Stomach (tissue), 8 donors: ENCODE measurements at regions not wholly inside any gene's neighbourhood (a gene's known extent, or its start where the extent isn't known, plus 50 kb on each side); places are given as distances from the start of the nearest gene placed in this dataset.
"Not testable (repeated sequence)": the region's sequence is repeated elsewhere in the genome, so short reads cannot be mapped to it uniquely, and the experiment has no call there.

ENCODE experiments used
- DNase-seq, 2 donors: peaks; one replicate each; pipeline versions ENCODE4 v3.0.0 to v3.0.0-alpha.2; 2013 to 2019
- H3K27ac ChIP-seq, 5 donors: fragments of 200-600 bp in 4 of 5; sonication (generic) in 4 of 5; one replicate each; pipeline ENCODE4 v1.5.1; 2013 to 2019; ENCODE audit warnings: mild to moderate bottlenecking in 1 of 5, moderate library complexity in 1 of 5
- H3K27me3 ChIP-seq, 3 donors: fragments of 200-600 bp; sonication (generic); one replicate each; pipeline ENCODE4 v1.5.1; 2017 to 2019; ENCODE audit warnings: mixed run types in 1 of 3
- H3K36me3 ChIP-seq, 4 donors: fragments of 200-600 bp; sonication (generic); 1 replicate in 3 of 4; 2 replicates in 1 of 4; pipeline ENCODE4 v1.5.1; 2016 to 2019
- H3K4me1 ChIP-seq, 4 donors: fragments of 200-600 bp; sonication (generic); one replicate each; pipeline ENCODE4 v1.5.1; 2016 to 2019
- H3K4me3 ChIP-seq, 4 donors: fragments of 200-600 bp; sonication (generic) in 3 of 4; one replicate each; pipeline ENCODE4 v1.5.1; 2016 to 2019; ENCODE audit warnings: mild to moderate bottlenecking in 1 of 4
- H3K9me3 ChIP-seq, 4 donors: fragments of 200-600 bp; sonication (generic); one replicate each; pipeline ENCODE4 v1.5.1; 2016 to 2019
- CTCF ChIP-seq, 7 experiments: fragments of 450-650 bp in 4 of 7; fragments of 200-600 bp in 3 of 7; sonication (generic) in 3 of 7; IDR thresholded peaks; one replicate each; pipeline ENCODE4 v1.5.1; 2016 to 2019; ENCODE audit warnings: antibody characterized with exemption in 7 of 7, control low read depth in 2 of 7, mild to moderate bottlenecking in 1 of 7
- EP300 ChIP-seq: sonication (generic); formaldehyde crosslinking; IDR thresholded peaks from one replicate; pipeline ENCODE4 v1.6.1; 2017; ENCODE audit warnings: antibody characterized with exemption
- POLR2A ChIP-seq, 4 donors: fragments of 450-650 bp; IDR thresholded peaks; one replicate each; pipeline ENCODE4 v1.6.1; 2016; ENCODE audit warnings: antibody characterized with exemption in 4 of 4, control low read depth in 2 of 4, mild to moderate bottlenecking in 1 of 4, moderate library complexity in 1 of 4
- POLR2AphosphoS5 ChIP-seq, 3 donors: sonication (generic); formaldehyde crosslinking; IDR thresholded peaks; one replicate each; pipeline ENCODE4 v1.6.1; 2016; ENCODE audit warnings: antibody characterized with exemption in 3 of 3
- WGBS, 5 donors: extraction: QIAGEN DNeasy Blood & Tissue Kit in 3 of 5; methylation state at CpG; one replicate each; pipeline versions ENCODE4 v1.1.5 to v1.1.7; 2013 to 2018; 5-methylcytosine and 5-hydroxymethylcytosine counted together
- intact Hi-C: fragments of 100-400 bp; cut with DNase I; formaldehyde crosslinking; loops from one replicate; pipeline ENCODE4 v1.15.1; 2023; ENCODE audit warnings: low total_unique reads
- donor health status: healthy with polysubstance abuse.
- donor health status: Bipolar disorder and iron deficiency.
- donor health status: healthy.

DNA sequence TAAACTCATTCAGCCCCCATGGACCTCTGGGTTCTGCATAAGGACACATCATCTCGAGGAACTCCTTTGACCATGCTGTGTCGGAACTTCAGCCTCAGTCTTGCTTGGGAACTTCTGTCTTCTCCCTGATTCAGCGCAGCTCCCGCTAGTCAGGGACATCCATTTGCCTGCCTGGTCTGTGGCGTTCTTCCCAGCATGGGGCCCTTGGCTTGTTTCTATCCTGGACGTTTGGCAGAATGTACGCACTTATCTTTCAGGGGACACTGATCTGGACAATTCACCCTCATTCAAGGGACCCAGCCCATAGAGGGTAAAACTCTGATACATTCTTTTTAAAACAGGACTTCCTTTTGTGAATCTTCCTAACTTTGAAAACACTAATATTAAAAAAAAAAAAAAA, 75.8 kb upstream of the WIPF1 start:
- 82 to 94% (median 92%) methylated on average over 7 of the region's 7 CpGs for WGBS, 5 donors
- TF ChIP-seq EP300: no peak
- TF ChIP-seq POLR2AphosphoS5 (IDR thresholded peaks at IDR 0.05): no peak
- TF ChIP-seq POLR2A (IDR thresholded peaks at IDR 0.05): no peak
- no peak for TF ChIP-seq CTCF (IDR thresholded peaks at IDR 0.05)
- intact Hi-C loops: no loop called here
- Histone ChIP-seq H3K4me1 (peaks cover 0 to 6% (median 0%) of the 10 kb centered on the region in 4 donors), H3K36me3 (peaks cover 0 to 11% (median 10%) of the 10 kb centered on the region in 4 donors), H3K4me3 (no peak overlapping the region), H3K9me3 (peaks cover 0 to 12% (median 7%) of the 10 kb centered on the region in 4 donors), H3K27me3 (no peaks in the 10 kb centered on the region), H3K27ac (no peak overlapping the region)
- DNase-seq: no peak

GRCh38 chr2:174671532-174671931, 73.9 kb upstream of the WIPF1 start:
- H3K27ac ChIP-seq, DNase-seq, H3K4me3 ChIP-seq, H3K27me3 ChIP-seq, intact Hi-C loops: not testable (repeated sequence)
- WGBS, 5 donors: 95 to 98% (median 97%) methylated on average over 10 of the region's 10 CpGs
- H3K4me1 ChIP-seq: peaks cover 0 to 17% (median 5%) of the 10 kb centered on the region in 4 donors
- H3K9me3 ChIP-seq: peaks cover 0 to 12% (median 7%) of the 10 kb centered on the region in 4 donors
- H3K36me3 ChIP-seq: peaks cover 0 to 11% (median 8%) of the 10 kb centered on the region in 4 donors

DNA sequence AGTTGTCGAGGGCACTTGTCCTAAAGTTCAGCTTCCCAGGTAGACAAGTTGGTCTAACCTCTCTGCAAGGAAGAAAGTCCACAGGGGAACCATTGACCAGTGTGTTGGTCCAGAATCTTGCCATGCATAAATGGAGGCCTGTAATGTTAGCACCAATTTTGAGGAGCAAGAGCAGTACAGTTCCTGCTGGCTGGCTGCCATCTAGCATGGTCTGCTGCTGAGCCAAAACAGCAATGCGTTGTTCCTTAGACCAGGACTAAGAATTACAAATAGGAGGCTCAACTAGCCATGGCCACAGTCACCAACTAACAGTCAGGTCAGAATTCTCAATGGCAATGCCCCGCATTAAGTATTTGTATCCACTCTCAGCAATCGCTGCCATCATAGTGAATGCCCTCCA, 72.8 kb upstream of the WIPF1 start:
- no peak for TF ChIP-seq EP300
- no peak for TF ChIP-seq CTCF (IDR thresholded peaks at IDR 0.05)
- Histone ChIP-seq H3K4me3 (no peak overlapping the region), H3K9me3 (peaks cover 0 to 12% (median 7%) of the 10 kb centered on the region in 4 donors), H3K4me1 (peaks cover 0 to 26% (median 6%) of the 10 kb centered on the region in 4 donors), H3K27ac (no peak overlapping the region), H3K36me3 (peaks cover 0 to 11% (median 4%) of the 10 kb centered on the region in 4 donors), H3K27me3 (no peaks in the 10 kb centered on the region)
- peak in 1 of 2 donors; percentile 49 for DNase-seq
- intact Hi-C loops: no loop called here
- WGBS, 5 donors: 85 to 91% (median 86%) methylated on average over 4 of the region's 4 CpGs

- TF ChIP-seq POLR2A (IDR thresholded peaks at IDR 0.05): no peak
- no peak for TF ChIP-seq EP300
- no peak for TF ChIP-seq POLR2AphosphoS5 (IDR thresholded peaks at IDR 0.05)
- TF ChIP-seq CTCF (IDR thresholded peaks at IDR 0.05): no peak
- intact Hi-C loops: no loop called here
- Histone ChIP-seq H3K9me3 (peaks cover 0 to 12% (median 7%) of the 10 kb centered on the region in 4 donors), H3K4me3 (no peak overlapping the region), H3K27ac (no peak overlapping the region), H3K27me3 (no peaks in the 10 kb centered on the region), H3K36me3 (peaks cover 0 to 11% (median 4%) of the 10 kb centered on the region in 4 donors), H3K4me1 (peaks cover 0 to 30% (median 7%) of the 10 kb centered on the region in 4 donors)
- DNase-seq: no peak
- WGBS, 5 donors: 86 to 98% (median 98%) methylated on average over 5 of the region's 5 CpGs
These were observed 71.7 kb upstream of the WIPF1 start for GRCh38 chr2:174669336-174669735.

DNA sequence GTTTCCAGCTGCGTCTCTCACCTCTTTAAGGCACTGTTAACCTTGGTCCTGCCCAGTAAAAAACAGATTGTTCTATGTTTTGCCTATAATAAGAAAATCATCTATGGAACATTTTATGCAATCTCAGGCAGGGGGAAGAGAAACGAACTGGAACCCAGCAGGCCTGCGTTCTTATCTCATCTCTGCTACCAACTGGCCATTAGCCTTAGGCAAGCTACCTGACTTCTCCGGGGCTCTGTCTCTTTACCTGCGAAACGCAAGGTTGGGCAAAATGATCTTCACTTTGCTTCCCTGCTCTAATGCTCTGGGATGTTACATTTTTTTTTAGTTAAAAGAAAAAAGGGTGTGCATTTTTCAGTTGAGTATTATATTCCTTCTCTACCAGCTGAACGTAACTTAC, 70.5 kb upstream of the WIPF1 start:
- no peaks in the 10 kb centered on the region for H3K27me3 ChIP-seq
- H3K9me3 ChIP-seq: peaks cover 0 to 12% (median 7%) of the 10 kb centered on the region in 4 donors
- H3K36me3 ChIP-seq: peaks cover 0 to 7% (median 1%) of the 10 kb centered on the region in 4 donors
- H3K4me3 ChIP-seq: no peak overlapping the region
- TF ChIP-seq POLR2A (IDR thresholded peaks at IDR 0.05) (no peak), CTCF (IDR thresholded peaks at IDR 0.05) (no peak), EP300 (no peak), POLR2AphosphoS5 (IDR thresholded peaks at IDR 0.05) (no peak)
- WGBS, 5 donors: 88 to 91% (median 90%) methylated on average over 7 of the region's 7 CpGs
- H3K27ac ChIP-seq: no peak overlapping the region
- intact Hi-C loops: no loop called here
- no peak for DNase-seq
- H3K4me1 ChIP-seq: peaks cover 0 to 42% (median 14%) of the 10 kb centered on the region in 4 donors
